Fibroblast of the aortic adventitia (primary cell): ENCODE measurements at regions not wholly inside any gene's neighbourhood (a gene's known extent, or its start where the extent isn't known, plus 50 kb on each side); places are given as distances from the start of the nearest gene placed in this dataset.

Source experiments
- DNase-seq: peaks from one replicate; pipeline ENCODE4 v3.0.0-alpha.2; 2010; ENCODE audit warnings: low read depth
- H3K4me3 ChIP-seq: 2 replicates; pipeline ENCODE4 v1.5.1; 2011; ENCODE audit warnings: low read depth, mild to moderate bottlenecking, control low read depth, low read length, moderate library complexity
- CTCF ChIP-seq: IDR thresholded peaks from 2 replicates; pipeline ENCODE4 v1.5.1; 2011; ENCODE audit warnings: mild to moderate bottlenecking, low read length, control low read depth, inconsistent platforms; ENCODE audit not compliant: insufficient read depth

- DNase-seq, result no peak
- H3K4me3 ChIP-seq, result no peak overlapping the region
- TF ChIP-seq CTCF, result no peak
Observed at GRCh38 chr2:161044921-161045320, 115.3 kb upstream of the TANK start.

GRCh38 chr2:161045726-161046125 is 114.5 kb upstream of the TANK start:
- no peak for DNase-seq
- TF ChIP-seq CTCF, result no peak
- no peak overlapping the region for H3K4me3 ChIP-seq

- TF ChIP-seq CTCF, result no peak
- DNase-seq, result no peak
- no peak overlapping the region for H3K4me3 ChIP-seq
Observed at GRCh38 chr2:161046876-161047275, 113.4 kb upstream of the TANK start.

- no peak for DNase-seq
- H3K4me3 ChIP-seq, result no peak overlapping the region
- TF ChIP-seq CTCF, result no peak
Observed at GRCh38 chr2:161048317-161048716, 111.9 kb upstream of the TANK start.

- no peak for TF ChIP-seq CTCF
- no peak overlapping the region for H3K4me3 ChIP-seq
- no peak for DNase-seq
Observed at GRCh38 chr2:161049559-161049958, 110.7 kb upstream of the TANK start.

- H3K4me3 ChIP-seq, result no peak overlapping the region
- DNase-seq, result no peak
- TF ChIP-seq CTCF, result no peak
Observed at GRCh38 chr2:161052214-161052613, 108.0 kb upstream of the TANK start.

GRCh38 chr2:161055289-161055688 is 104.9 kb upstream of the TANK start:
- H3K4me3 ChIP-seq, result no peak overlapping the region
- no peak for TF ChIP-seq CTCF
- no peak for DNase-seq
